Large intestine (tissue), 3 donors: ENCODE measurements at regions not wholly inside any gene's neighbourhood (a gene's known extent, or its start where the extent isn't known, plus 50 kb on each side); places are given as distances from the start of the nearest gene placed in this dataset.
"Not testable (repeated sequence)": the region's sequence is repeated elsewhere in the genome, so short reads cannot be mapped to it uniquely, and the experiment has no call there.

Experiments
- DNase-seq, 2 donors: peaks; one replicate each; pipeline versions ENCODE4 v3.0.0 to v3.0.0-alpha.2; 2013
- H3K27ac ChIP-seq: one replicate; pipeline ENCODE4 v1.5.1; 2013; ENCODE audit warnings: low read length
- H3K27me3 ChIP-seq: 2 replicates; pipeline ENCODE4 v1.6.1; 2013; ENCODE audit warnings: low read length; ENCODE audit not compliant: control insufficient read depth, insufficient read depth
- H3K36me3 ChIP-seq: 2 replicates; pipeline ENCODE4 v1.6.1; 2013; ENCODE audit warnings: low read length; ENCODE audit not compliant: control insufficient read depth, insufficient read depth
- H3K4me1 ChIP-seq: one replicate; pipeline ENCODE4 v1.6.1; 2013; ENCODE audit warnings: low read length; ENCODE audit not compliant: control insufficient read depth, insufficient read depth
- H3K4me3 ChIP-seq: one replicate; pipeline ENCODE4 v1.5.1; 2013; ENCODE audit warnings: low read length
- H3K9me3 ChIP-seq: one replicate; pipeline ENCODE4 v1.6.1; 2013; ENCODE audit warnings: mild to moderate bottlenecking, low read depth, low read length, moderate library complexity; ENCODE audit not compliant: control insufficient read depth
- WGBS: methylation state at CpG from one replicate; pipeline ENCODE4 v1.1.5; 2013; ENCODE audit warnings: low lambda C conversion rate; ENCODE audit not compliant: insufficient coverage; 5-methylcytosine and 5-hydroxymethylcytosine counted together

- Histone ChIP-seq H3K27ac (peak overlapping the region; percentile 51), H3K4me1 (peaks cover 8% of the 10 kb centered on the region), H3K27me3 (no peaks in the 10 kb centered on the region), H3K9me3 (no peaks in the 10 kb centered on the region), H3K36me3 (no peaks in the 10 kb centered on the region), H3K4me3 (no peak overlapping the region)
- WGBS: no CpG with 5 or more reads among the region's 6 CpGs
- DNase-seq: peak in 1 of 2 donors; percentile 62
Measured at GRCh38 chr12:58425481-58426392, 484.4 kb downstream of the ATP23 start.

- not testable (repeated sequence) for H3K27me3 ChIP-seq, H3K4me3 ChIP-seq, H3K36me3 ChIP-seq, H3K9me3 ChIP-seq, H3K4me1 ChIP-seq, DNase-seq, H3K27ac ChIP-seq
- WGBS: no CpG with 5 or more reads among the region's 3 CpGs
Measured at GRCh38 chr12:58426437-58426836, 485.1 kb downstream of the ATP23 start.

DNA sequence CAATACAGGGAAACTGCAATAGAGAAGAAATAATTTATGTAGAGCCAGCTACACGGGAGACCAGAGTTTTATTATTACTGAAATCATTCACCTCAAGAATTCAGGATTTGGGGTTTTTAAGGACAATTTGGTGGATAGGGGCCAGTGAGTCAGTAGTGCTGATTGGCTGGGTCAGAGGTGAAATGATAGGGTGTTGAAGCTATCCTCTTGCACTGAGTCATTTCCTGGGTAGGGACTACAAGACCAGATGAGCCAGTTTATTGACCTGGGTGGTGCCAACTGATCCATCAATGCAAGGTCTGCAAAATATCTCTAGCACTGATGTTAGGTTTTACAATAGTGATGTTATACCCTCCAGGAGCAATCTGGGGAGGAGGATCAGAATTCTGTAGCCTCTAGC, 486.3 kb downstream of the LRIG3 start:
- Histone ChIP-seq H3K27me3 (no peaks in the 10 kb centered on the region), H3K36me3 (no peaks in the 10 kb centered on the region)
- WGBS: no CpG with 5 or more reads among the region's 1 CpG

GRCh38 chr12:58434726-58435125, 485.6 kb downstream of the LRIG3 start:
- no peak overlapping the region for H3K27ac ChIP-seq
- no peak overlapping the region for H3K4me3 ChIP-seq
- no peak for DNase-seq
- no peaks in the 10 kb centered on the region for H3K36me3 ChIP-seq
- no peaks in the 10 kb centered on the region for H3K9me3 ChIP-seq
- no peaks in the 10 kb centered on the region for H3K27me3 ChIP-seq
- H3K4me1 ChIP-seq: no peaks in the 10 kb centered on the region

More for the DNA sequence above, 486.3 kb downstream of the LRIG3 start:
- no peaks in the 10 kb centered on the region for H3K9me3 ChIP-seq
- H3K27ac ChIP-seq: no peak overlapping the region
- H3K4me1 ChIP-seq: no peaks in the 10 kb centered on the region
- no peak overlapping the region for H3K4me3 ChIP-seq
- no peak for DNase-seq

DNA sequence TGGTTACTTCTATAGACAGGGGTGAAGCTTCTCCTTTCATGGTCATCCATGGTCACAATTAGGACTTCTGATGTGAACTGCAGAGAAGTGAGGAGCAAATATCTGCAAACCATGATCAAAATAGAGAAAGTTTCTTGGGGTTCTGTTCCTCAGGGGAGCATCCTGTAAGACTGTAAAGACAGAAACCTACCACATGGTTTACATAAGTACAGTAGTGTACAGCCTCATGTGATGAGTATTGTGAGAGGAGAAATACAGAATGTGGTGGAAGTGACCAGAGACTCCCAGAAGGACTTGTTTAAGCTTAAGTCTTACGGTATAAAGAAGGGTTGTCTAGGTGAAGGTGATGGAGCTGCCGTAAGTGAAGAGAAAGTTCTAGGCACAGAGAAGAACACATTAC, 484.7 kb downstream of the LRIG3 start:
- no peaks in the 10 kb centered on the region for H3K9me3 ChIP-seq
- no CpG with 5 or more reads among the region's 2 CpGs for WGBS
- no peaks in the 10 kb centered on the region for H3K27me3 ChIP-seq
- no peaks in the 10 kb centered on the region for H3K36me3 ChIP-seq
- DNase-seq: no peak
- no peaks in the 10 kb centered on the region for H3K4me1 ChIP-seq
- H3K4me3 ChIP-seq: no peak overlapping the region
- no peak overlapping the region for H3K27ac ChIP-seq

DNA sequence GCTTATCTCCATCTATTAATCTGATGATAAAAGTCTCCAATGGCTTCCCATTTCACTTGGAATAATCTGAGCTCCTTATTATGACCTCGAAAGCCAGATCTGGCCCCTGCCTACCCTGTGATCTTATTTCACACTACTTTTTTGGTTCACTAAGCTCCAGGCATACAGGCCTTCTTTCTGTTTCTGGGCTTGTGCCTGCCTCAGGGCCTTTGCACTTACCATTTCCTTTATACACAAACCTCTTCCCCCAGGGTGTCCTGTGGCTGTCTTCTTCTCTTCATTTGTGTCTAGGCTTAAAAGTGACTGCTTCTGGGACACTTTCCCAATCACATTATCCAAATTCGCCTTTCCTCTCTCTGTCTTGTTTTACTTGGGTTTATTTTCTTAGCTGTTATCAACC, 478.8 kb downstream of the LRIG3 start:
- H3K4me3 ChIP-seq: no peak overlapping the region
- no peaks in the 10 kb centered on the region for H3K36me3 ChIP-seq
- no peaks in the 10 kb centered on the region for H3K4me1 ChIP-seq
- no peak overlapping the region for H3K27ac ChIP-seq
- H3K27me3 ChIP-seq: no peaks in the 10 kb centered on the region
- WGBS: no CpG with 5 or more reads among the region's 2 CpGs
- no peaks in the 10 kb centered on the region for H3K9me3 ChIP-seq
- DNase-seq: no peak

- no peak overlapping the region for H3K27ac ChIP-seq
- H3K36me3 ChIP-seq: no peaks in the 10 kb centered on the region
- no peak overlapping the region for H3K4me3 ChIP-seq
- no peak for DNase-seq
- no peaks in the 10 kb centered on the region for H3K4me1 ChIP-seq
- H3K9me3 ChIP-seq: no peaks in the 10 kb centered on the region
- H3K27me3 ChIP-seq: no peaks in the 10 kb centered on the region
Measured at GRCh38 chr12:58443273-58443980, 476.9 kb downstream of the LRIG3 start.

DNA sequence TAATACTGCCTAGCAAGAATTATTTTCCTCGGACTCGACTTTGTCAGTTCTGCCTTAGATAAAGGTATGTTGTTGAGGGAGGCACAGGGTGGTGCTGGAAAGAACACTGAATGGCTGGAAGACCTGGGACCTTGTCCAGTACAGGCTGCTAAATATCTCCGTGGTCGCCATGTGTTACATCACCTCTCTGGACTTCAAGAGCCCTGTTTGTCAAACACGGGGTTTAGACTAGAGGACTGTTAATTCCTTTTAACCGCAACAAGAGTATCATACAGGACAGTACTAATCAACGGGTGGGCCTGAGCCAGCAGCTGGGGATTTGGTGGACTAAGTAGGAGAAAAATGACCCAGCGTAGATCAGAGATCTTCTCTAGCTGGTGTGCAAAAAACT, 476.3 kb downstream of the LRIG3 start:
- no peaks in the 10 kb centered on the region for H3K36me3 ChIP-seq
- no peaks in the 10 kb centered on the region for H3K27me3 ChIP-seq
- H3K4me1 ChIP-seq: no peaks in the 10 kb centered on the region
- no CpG with 5 or more reads among the region's 8 CpGs for WGBS
- DNase-seq: no peak
- H3K27ac ChIP-seq: no peak overlapping the region
- H3K4me3 ChIP-seq: no peak overlapping the region
- H3K9me3 ChIP-seq: no peaks in the 10 kb centered on the region

DNA sequence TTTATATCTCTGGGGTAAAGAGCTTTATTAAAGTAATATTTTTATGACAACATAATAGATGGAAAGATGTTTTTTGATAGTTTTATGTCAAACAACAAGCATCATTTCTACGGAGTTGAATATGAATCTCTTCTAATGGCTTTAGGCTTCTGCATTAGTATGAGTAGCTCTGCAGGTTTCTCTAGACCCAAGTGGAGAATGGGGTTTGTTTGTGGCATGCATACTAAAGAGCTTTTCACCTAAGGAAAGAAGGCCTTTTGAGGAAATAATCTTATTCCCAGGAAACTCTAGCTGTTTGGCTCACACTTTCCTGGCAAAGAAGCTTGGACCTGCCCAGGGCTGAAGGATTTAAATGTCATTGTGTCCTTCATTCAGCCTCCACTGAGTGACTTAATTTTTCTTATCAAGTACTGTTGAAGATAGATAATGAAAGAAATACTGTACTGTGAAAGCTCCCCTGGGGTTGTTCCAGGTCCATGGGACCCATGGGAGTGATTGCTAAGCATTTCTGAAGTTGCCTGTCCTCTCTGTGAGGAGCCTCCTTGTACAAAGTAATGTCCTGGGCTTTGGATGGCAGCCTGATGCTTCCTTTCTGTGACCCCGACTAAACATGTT, 469.3 kb downstream of the LRIG3 start:
- no peak for DNase-seq

DNA sequence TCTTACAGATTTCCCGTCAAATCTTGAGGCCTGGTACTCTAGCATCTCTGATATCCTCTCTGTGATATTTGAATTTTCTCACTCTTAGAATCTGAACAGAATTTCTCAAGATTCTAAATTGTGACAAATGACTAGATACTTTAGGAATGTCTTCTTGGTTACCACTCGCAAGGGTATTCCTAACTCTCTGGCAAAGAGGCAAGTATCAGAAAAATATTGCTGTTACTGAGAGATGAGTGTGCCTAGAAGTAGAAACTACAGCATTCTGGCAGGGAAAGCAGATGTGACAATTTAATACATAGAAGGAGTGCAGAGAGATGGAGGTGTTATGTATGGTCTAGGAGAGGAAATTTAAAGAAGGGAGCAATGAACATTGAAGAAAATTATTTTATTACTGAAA, 467.8 kb downstream of the LRIG3 start:
- no peak for DNase-seq
- no peaks in the 10 kb centered on the region for H3K4me1 ChIP-seq
- 100% methylated on average over 1 of the region's 2 CpGs for WGBS
- no peak overlapping the region for H3K27ac ChIP-seq
- no peaks in the 10 kb centered on the region for H3K9me3 ChIP-seq
- H3K27me3 ChIP-seq: no peaks in the 10 kb centered on the region
- H3K4me3 ChIP-seq: no peak overlapping the region
- H3K36me3 ChIP-seq: no peaks in the 10 kb centered on the region

More for the DNA sequence above, 469.3 kb downstream of the LRIG3 start:
- H3K27me3 ChIP-seq: no peaks in the 10 kb centered on the region
- no peaks in the 10 kb centered on the region for H3K4me1 ChIP-seq
- H3K36me3 ChIP-seq: no peaks in the 10 kb centered on the region
- no peak overlapping the region for H3K4me3 ChIP-seq
- 63% methylated on average over 1 of the region's 2 CpGs for WGBS
- no peaks in the 10 kb centered on the region for H3K9me3 ChIP-seq
- no peak overlapping the region for H3K27ac ChIP-seq
